ENCODE measurements at regions not wholly inside any gene's neighbourhood (a gene's known extent, or its start where the extent isn't known, plus 50 kb on each side); places are given as distances from the start of the nearest gene placed in this dataset.

DNA sequence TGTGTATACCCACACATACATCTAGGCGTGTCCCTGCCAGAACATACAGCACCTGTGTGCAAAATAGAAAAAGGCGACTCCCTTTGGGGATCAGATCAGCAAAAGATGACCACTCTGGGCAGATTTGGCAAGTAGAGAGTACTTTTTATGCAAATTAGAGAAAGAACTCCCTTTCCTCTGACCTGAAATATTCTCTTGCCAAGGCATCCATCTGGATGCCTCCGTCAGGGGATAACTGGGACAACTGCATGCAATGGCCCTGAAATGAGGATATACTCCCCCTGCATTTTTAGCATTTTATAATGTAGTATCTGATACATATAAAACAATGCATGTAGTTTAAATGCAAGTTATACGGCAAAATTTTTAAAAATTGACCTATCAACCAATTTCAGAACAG lies 247.7 kb downstream of the ICOS start:
- no peak for DNase-seq

- no peak for DNase-seq
Measured at GRCh38 chr2:204187229-204188083, 250.9 kb downstream of the ICOS start.

- no peak for DNase-seq
Measured at GRCh38 chr2:204191574-204191973, 255.0 kb downstream of the ICOS start.

DNA sequence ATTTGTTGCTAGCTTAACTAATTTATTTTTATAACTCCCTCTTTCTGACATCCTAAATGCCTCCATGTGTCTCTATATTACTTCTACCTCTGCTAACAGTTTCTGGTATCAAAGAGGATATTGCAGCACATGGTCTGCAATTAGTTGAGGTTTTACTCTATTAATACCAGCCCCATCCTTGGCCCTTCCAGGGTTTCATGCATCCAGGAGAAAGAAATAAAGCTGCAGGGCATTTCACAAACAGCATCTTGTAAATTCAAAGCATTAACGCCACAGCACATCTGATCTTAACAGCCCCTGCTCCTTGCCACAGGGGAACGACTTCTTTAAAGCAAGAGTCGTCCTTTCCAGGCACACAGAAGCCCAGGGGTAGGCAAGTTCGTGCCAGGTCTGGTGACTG lies 258.9 kb downstream of the ICOS start:
- DNase-seq, result no peak

GRCh38 chr2:204197336-204198005 lies 260.9 kb downstream of the ICOS start:
- DNase-seq, result no peak

GRCh38 chr2:204199357-204199756 lies 262.8 kb downstream of the ICOS start:
- no peak for DNase-seq

GRCh38 chr2:204201507-204201906 lies 264.9 kb downstream of the ICOS start:
- no peak for DNase-seq

DNA sequence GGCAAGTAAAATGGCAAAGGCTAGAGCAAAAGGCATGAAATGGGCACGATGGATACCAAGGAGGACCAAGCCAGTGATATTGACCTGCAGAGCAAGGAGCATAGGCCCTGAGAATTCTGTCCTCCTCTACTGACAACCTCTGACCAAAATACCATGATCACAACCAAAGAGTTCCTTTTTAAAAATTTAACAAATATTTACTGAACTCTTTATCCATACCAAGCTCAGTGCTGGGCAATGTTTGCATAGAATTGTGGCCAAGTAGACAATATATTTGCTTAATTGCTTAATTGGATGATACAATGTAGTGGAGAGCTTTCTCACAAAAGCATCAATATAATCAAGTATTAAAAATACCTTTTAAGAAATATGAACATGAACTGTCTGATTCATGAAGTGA lies 265.7 kb downstream of the ICOS start:
- no peak for DNase-seq

DNA sequence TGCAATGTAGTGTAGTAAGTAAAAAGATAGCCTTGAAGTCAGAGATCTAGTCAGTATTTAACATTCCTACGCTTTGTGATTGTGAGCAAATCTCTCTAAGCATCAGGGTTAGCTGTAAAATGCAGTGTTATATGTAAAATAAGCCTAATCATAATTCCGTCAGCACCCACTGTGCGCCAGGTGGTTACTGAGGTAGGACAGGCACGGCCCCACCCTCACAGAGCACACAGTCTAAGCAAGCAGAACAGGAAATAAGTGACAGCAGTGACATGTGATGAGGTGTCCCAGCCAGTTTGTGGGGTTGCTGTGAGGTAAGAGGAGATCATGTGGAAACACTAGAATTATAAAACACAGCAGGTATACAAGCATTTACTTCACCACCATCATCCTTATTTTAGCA lies 267.1 kb downstream of the ICOS start:
- DNase-seq, result no peak

GRCh38 chr2:204205082-204205481 lies 268.5 kb downstream of the ICOS start:
- DNase-seq, result no peak

- DNase-seq, result no peak
Measured at GRCh38 chr2:204205538-204205937, 269.0 kb downstream of the ICOS start.

GRCh38 chr2:204207866-204208265 lies 271.3 kb downstream of the ICOS start:
- DNase-seq, result no peak

DNA sequence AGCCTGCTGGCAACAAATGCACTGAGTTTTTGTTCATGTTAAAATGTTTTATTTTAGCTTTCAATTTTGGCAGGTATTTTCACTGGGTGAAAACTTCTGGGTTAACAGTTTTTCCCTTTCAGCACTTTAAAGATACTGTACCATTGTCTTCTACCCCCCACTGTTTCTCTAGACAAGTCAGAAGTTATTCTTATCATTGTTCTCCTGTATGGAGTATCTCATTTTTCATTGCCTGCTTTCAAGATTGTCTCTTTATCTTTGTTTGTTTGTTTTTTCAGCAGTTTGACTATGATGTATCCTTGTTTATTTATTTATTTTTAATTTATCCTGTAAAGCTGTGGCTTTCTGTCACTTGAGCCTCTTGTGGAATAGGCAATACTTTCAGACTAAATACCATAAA lies 277.0 kb downstream of the ICOS start:
- DNase-seq, result no peak

DNA sequence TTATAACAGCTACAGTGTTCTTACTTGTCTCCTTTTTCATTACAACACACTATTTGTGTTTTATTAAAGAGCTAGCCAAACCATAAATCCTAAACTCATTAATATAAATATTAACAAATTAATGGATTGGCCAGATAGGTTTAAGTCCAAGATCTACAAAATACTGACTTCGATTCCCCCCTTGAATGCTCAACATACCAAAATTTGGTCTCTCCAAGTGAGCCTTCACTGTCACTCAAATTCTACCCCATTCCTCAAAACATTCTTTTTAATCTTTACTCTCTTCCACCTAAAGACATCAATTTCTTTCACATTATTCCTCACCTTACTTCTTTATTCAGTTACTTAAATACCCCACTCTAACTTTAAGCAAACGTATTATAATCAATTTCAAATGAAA lies 281.5 kb downstream of the ICOS start:
- DNase-seq, result no peak

GRCh38 chr2:204219196-204219595 lies 282.6 kb downstream of the ICOS start:
- no peak for DNase-seq

- no peak for DNase-seq
Measured at GRCh38 chr2:204220896-204221295, 284.3 kb downstream of the ICOS start.

- no peak for DNase-seq
Measured at GRCh38 chr2:204223046-204223445, 286.5 kb downstream of the ICOS start.

DNA sequence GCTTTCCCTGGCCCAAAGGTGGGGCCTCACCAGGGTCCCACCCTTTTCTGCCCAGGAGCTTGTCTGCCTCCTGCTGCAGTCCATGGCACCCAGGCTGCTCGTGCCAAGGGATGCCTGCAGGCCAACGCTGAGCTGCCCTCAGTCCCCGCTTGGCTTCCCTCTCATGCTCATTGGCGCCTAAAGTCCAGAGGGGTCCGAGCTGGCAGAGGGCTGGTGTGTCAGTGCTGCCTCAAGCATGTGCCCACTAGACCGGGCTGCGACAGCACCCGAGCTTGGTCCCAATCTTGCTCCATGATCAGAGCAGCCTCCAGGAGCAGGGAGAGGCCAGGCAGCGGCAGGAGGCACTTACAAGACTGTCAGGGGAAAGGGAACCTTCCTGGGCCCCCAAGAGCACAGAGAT lies 287.0 kb downstream of the ICOS start:
- DNase-seq, result no peak

DNA sequence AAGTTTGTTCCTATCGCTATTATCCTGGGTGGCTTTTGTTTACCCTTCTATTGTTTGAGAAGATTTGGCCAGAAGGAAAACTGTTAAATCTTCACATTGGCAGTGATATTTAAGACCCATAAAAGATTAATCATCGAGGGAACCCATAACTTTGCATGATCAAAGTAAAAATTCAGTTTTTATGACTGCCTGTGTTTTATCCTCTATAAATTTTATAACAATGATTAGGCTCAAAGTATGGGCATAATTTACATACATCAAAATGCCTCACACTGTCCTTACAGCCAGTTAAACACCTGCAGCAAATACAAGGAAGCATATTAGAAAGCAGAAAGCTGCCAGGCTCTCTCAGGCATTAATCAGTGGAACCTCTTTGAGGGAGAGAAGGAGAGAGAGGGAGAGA lies 289.1 kb downstream of the ICOS start:
- DNase-seq, result no peak

GRCh38 chr2:204226305-204226880 lies 289.8 kb downstream of the ICOS start:
- no peak for DNase-seq

DNA sequence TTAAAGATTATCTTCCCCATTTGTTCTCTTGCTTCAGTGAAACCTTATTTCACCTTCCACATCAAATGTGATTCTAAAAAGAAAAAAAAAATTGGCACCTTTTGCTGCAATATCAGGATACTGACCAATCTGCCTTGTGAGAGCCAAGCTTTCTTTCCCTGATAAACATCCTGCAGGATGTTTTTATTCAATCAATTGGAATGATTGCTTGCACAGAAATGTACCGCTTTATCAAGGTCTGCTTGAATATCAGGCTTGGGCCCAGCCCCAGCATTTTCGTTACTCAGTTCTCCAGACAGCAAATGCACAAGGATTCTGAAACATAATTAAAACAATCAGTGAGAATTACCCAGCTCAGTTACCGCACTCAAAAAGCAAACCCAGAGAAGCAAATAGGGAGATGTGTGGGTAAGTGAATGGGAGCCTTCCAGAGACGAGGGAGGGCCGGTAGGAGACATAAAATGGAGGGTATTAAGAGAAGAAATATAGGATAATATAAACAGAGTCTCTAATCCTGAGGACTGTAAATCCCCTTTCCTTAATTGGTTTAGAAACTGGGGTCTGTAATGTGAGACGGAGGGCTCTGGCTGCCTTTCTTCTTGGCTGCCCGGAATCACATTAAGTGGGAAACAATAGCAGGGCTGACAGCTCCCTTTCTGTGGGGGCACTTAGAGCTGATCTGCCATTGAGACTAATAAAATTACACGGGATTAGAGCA lies 291.8 kb downstream of the ICOS start:
- DNase-seq, result no peak

DNA sequence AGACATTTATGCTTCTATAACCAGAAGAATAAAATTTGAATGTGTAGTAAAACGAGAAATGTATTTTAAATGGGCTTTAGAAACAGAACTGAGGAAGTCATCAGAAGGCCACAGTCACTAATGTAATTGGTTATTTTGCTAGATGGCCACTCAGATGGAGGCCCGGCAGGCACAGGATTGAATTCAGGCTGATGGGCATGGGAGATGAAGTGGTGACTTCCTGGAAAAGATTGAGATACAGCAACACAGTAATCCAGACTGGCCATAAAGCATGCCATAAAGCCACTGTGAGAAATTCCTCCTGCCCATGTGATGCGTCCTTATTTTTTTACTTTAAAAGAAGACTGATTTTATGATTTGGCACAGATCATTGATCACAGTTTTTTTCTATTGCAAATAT lies 297.7 kb downstream of the ICOS start:
- no peak for DNase-seq

DNA sequence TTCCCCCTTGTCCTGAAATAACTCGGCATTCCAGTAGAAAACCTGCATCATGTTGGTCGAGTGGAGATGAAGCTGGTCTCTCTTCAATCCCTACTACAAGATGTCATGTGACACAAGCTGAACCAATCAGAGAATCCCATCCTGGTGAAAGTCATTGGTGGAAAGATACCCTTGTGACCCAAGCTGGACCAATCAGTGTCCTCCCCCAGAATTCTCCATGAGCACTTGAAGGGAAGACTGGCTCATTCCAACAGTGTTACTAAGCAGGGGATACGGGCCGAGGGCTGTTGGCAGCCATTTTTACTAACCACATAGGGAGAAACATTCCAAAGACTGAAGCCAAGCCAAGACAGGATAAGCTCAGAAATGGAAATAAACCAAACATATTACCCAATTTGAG lies 298.3 kb downstream of the ICOS start:
- no peak for DNase-seq

DNA sequence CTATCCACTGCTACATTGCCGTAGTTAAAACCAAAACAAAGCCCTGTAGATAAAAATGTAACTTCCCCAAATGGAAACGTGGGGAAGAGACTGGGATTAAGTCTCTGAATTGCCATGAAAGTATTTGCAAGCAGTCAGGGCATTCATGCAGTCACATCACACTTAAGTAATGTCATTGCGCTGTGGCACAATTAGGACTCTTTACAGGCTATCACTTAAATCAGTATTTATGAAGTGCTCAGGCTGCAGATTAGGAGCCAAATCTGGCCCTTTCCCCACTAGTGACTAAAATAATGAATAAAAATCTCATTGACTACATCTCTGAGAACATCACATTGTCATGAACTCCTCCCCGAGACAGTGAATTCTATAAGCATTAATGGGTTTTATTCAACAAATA lies 300.9 kb downstream of the ICOS start:
- no peak for DNase-seq
